ENCODE measurements at regions not wholly inside any gene's neighbourhood (a gene's known extent, or its start where the extent isn't known, plus 50 kb on each side); places are given as distances from the start of the nearest gene placed in this dataset.
A peak's percentile ranks its signal among the peaks of the same experiment; 100 is the strongest.

GRCh38 chr9:117549444-117549843, 134.6 kb upstream of the ASTN2 start:
- TF ChIP-seq, protein P1, sequence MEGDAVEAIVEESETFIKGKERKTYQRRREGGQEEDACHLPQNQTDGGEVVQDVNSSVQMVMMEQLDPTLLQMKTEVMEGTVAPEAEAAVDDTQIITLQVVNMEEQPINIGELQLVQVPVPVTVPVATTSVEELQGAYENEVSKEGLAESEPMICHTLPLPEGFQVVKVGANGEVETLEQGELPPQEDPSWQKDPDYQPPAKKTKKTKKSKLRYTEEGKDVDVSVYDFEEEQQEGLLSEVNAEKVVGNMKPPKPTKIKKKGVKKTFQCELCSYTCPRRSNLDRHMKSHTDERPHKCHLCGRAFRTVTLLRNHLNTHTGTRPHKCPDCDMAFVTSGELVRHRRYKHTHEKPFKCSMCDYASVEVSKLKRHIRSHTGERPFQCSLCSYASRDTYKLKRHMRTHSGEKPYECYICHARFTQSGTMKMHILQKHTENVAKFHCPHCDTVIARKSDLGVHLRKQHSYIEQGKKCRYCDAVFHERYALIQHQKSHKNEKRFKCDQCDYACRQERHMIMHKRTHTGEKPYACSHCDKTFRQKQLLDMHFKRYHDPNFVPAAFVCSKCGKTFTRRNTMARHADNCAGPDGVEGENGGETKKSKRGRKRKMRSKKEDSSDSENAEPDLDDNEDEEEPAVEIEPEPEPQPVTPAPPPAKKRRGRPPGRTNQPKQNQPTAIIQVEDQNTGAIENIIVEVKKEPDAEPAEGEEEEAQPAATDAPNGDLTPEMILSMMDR (IDR thresholded peaks at IDR 0.05; ENCODE audit: insufficient read depth, missing control alignments): no peak
- no peak for FAIRE-seq

DNA sequence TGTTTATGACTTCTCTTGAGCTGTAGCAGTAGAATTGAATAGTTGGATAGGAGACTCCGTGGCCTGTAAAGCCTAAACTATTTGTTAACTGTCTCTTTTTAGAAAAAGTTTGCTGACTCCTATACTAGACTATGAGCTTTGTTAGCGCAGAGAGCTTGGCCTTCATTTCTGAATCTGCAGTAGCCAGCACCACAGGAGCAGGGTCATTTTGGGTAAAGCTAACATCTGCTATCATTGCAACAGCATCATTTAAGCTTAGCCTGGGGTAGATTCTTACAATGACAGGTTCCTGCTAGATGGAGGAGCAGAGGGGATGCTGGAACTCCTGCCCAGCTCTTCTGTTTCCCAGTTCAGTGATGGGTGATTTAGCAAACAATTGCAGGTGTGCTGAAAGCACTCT, 133.7 kb upstream of the ASTN2 start:
- DNase-seq (ENCODE audit: insufficient read length, low spot score) (no peak), FAIRE-seq (no peak)
- TF ChIP-seq, protein P1 (IDR thresholded peaks at IDR 0.05; ENCODE audit: insufficient read depth, missing control alignments): no peak

More at GRCh38 chr9:117549444-117549843, 134.6 kb upstream of the ASTN2 start:
- DNase-seq (ENCODE audit: insufficient read length, low spot score): no peak

DNA sequence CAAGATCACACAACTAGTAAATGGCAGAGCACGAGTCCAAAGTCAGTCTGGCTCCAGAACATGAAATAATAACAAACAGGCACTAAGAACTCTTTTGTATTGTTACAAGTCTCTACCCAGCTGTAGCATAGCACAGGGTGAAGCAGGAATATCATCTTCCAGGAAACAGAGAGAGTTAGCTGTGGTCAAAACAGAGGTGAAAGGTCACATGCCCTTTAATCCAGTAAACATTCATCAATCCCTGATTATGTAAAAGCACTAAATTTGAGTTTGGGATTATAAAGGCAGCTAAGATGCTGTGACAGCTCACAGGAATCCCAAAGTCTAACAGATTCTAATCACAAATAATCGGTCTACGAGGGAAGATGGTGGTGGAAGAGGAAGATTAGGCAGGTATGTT, 133.0 kb upstream of the ASTN2 start:
- FAIRE-seq (peak; percentile 91), DNase-seq (ENCODE audit: insufficient read length, low spot score) (no peak)
- TF ChIP-seq, protein P1 (IDR thresholded peaks at IDR 0.05; ENCODE audit: insufficient read depth, missing control alignments): no peak

DNA sequence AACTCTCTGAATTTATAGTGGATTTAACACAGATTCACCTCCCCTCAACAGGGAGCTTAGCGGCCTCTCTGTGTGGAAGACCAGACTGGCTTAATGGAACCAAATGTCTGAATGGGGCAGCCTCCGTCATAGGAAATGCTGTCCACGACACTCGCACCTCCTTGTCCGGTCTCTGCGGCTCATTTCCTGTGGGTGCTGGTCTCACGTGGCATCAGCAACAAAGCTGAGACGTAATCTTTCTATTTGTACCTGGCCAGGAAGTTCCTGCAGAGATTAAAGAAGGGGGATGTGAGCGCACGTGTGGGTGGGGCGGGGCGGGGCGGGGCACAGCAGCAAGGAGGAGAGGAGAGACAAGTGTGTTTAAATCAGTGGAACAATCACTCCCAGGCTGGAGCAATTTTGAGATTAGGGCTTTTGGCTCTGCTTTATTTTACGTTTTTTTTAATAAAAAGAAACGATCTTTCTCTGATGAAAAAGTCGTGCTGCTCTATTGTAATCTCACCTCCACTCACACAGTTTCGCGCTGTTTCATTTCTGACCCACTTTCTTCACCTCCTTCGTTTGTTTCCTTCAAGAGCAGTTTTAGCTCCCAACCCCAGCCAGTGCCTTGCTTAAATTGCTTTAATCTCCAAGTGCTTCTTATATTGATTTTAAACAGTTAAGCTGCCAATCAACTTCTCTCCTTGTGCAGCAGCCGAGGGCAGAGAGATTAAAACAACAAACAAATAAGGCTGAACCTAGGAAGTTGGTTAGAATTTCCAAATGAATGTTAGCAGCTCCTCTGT, 132.2 kb upstream of the ASTN2 start:
- FAIRE-seq (peak; percentile 25), DNase-seq (ENCODE audit: insufficient read length, low spot score) (peak; percentile 22)
- TF ChIP-seq, protein P1 (IDR thresholded peaks at IDR 0.05; ENCODE audit: insufficient read depth, missing control alignments): no peak

- no peak for DNase-seq (ENCODE audit: insufficient read length, low spot score)
- TF ChIP-seq, protein P1 (IDR thresholded peaks at IDR 0.05; ENCODE audit: insufficient read depth, missing control alignments): peak; percentile 14
- peak; percentile 11 for FAIRE-seq
Measured at GRCh38 chr9:117545846-117546245, 131.0 kb upstream of the ASTN2 start.

GRCh38 chr9:117543089-117543488, 128.2 kb upstream of the ASTN2 start:
- TF ChIP-seq, protein P1 (IDR thresholded peaks at IDR 0.05; ENCODE audit: insufficient read depth, missing control alignments): no peak
- FAIRE-seq (no peak), DNase-seq (ENCODE audit: insufficient read length, low spot score) (no peak)

GRCh38 chr9:117542021-117542420, 127.2 kb upstream of the ASTN2 start:
- FAIRE-seq (no peak), DNase-seq (ENCODE audit: insufficient read length, low spot score) (no peak)
- TF ChIP-seq, protein P1 (IDR thresholded peaks at IDR 0.05; ENCODE audit: insufficient read depth, missing control alignments): no peak
